B cell (primary cell): ENCODE measurements at regions not wholly inside any gene's neighbourhood (a gene's known extent, or its start where the extent isn't known, plus 50 kb on each side); places are given as distances from the start of the nearest gene placed in this dataset.

Experiments
- ATAC-seq: fragments of 200-7000 bp; cut with Tn5 transposase; one replicate; pipeline ENCODE4 v1.10.0; 2021; ENCODE audit warnings: low read depth, mild to moderate bottlenecking, moderate number of reproducible peaks, moderate library complexity
- CTCF ChIA-PET: fragments of 350-600 bp; sonication (Branson Sonifier 250); formaldehyde crosslinking; loops from one replicate; lab custom pipeline; 2021; ENCODE audit warnings: antibody characterized with exemption, inconsistent platforms; lab: Charles Lee
- POLR2A ChIA-PET: fragments of 350-600 bp; sonication (Branson Sonifier 250); formaldehyde crosslinking; loops from one replicate; lab custom pipeline; 2021; ENCODE audit warnings: antibody characterized with exemption; lab: Charles Lee
- DNase-seq: peaks from one replicate; pipeline ENCODE4 v3.0.0; 2013
- H2AFZ ChIP-seq: 2 replicates; pipeline ENCODE4 v1.6.1; 2012; ENCODE audit warnings: mild to moderate bottlenecking, low read depth, low read length; ENCODE audit not compliant: insufficient read depth, poor library complexity, severe bottlenecking
- H3K27ac ChIP-seq, 2 donors: 1 replicate in 1 of 2; 2 replicates in 1 of 2; pipeline ENCODE4 v1.5.1; 2012 to 2013; ENCODE audit warnings: low read length in 2 of 2, mild to moderate bottlenecking in 2 of 2, moderate library complexity in 1 of 2
- H3K27me3 ChIP-seq, 4 experiments: fragments of 200-600 bp in 1 of 4; sonication (generic) in 1 of 4; replicated peaks in 1 of 4; 1 replicate in 2 of 4; 2 replicates in 2 of 4; pipeline versions ENCODE4 v1.6.1 to v1.7.0; 2013 to 2016; ENCODE audit warnings: low read length in 3 of 4, mild to moderate bottlenecking in 2 of 4, mixed read lengths in 1 of 4, moderate library complexity in 1 of 4; ENCODE audit not compliant: insufficient read depth in 4 of 4, control insufficient read depth in 3 of 4; ENCODE audit errors: control extremely low read depth in 1 of 4
- H3K36me3 ChIP-seq, 2 experiments: replicated peaks in 1 of 2; 1 replicate in 1 of 2; 2 replicates in 1 of 2; pipeline versions ENCODE4 v1.6.1 to v1.7.1; 2013; ENCODE audit warnings: low read length in 1 of 2; ENCODE audit not compliant: insufficient read depth in 2 of 2, control insufficient read depth in 1 of 2; ENCODE audit errors: control extremely low read depth in 1 of 2, extremely low read depth in 1 of 2
- H3K4me1 ChIP-seq, 2 donors: fragments of 200-600 bp in 1 of 2; sonication (generic) in 1 of 2; 1 replicate in 1 of 2; 2 replicates in 1 of 2; pipeline versions ENCODE4 v1.5.1 to v1.6.1; 2013 to 2017; ENCODE audit warnings: low read length in 2 of 2; ENCODE audit not compliant: control insufficient read depth in 2 of 2, insufficient read depth in 2 of 2
- H3K4me2 ChIP-seq: replicated peaks from 2 replicates; pipeline ENCODE3; 2012; ENCODE audit warnings: mild to moderate bottlenecking, low read depth, low read length; ENCODE audit not compliant: poor library complexity, severe bottlenecking
- H3K4me3 ChIP-seq, 5 experiments: fragments of 200-600 bp in 1 of 5; sonication (generic) in 1 of 5; 1 replicate in 3 of 5; 2 replicates in 2 of 5; pipeline versions ENCODE4 v1.5.1 to v1.7.0; 2011 to 2016; ENCODE audit warnings: low read length in 4 of 5, mild to moderate bottlenecking in 4 of 5, low read depth in 2 of 5, control low read depth in 1 of 5, moderate library complexity in 1 of 5; ENCODE audit not compliant: insufficient read depth in 1 of 5; ENCODE audit errors: control extremely low read depth in 1 of 5, extremely low read depth in 1 of 5
- H3K79me2 ChIP-seq: fragments of 200-600 bp; sonication (generic); one replicate; pipeline ENCODE4 v1.6.0; 2016; ENCODE audit warnings: low read length; ENCODE audit not compliant: control insufficient read depth, insufficient read depth
- H3K9ac ChIP-seq: fragments of 200-600 bp; sonication (generic); 2 replicates; pipeline ENCODE4 v1.6.1; 2017; ENCODE audit warnings: mild to moderate bottlenecking, low read length, moderate library complexity
- H3K9me3 ChIP-seq, 3 donors: one replicate each; pipeline versions ENCODE4 v1.6.1 to v1.7.1; 2013; ENCODE audit warnings: low read length in 2 of 3; ENCODE audit not compliant: control insufficient read depth in 2 of 3, insufficient read depth in 1 of 3; ENCODE audit errors: control extremely low read depth in 1 of 3
- H4K20me1 ChIP-seq: 2 replicates; pipeline ENCODE4 v1.6.0; 2012; ENCODE audit warnings: mild to moderate bottlenecking, low read length; ENCODE audit not compliant: insufficient read depth, control insufficient read depth, poor library complexity, severe bottlenecking
- H3K27ac Mint-ChIP-seq: one replicate; pipeline ENCODE4 v1.8.0; 2021; ENCODE audit warnings: mixed read lengths
- H3K27me3 Mint-ChIP-seq: one replicate; pipeline ENCODE4 v1.8.0; 2021; ENCODE audit warnings: mixed read lengths
- H3K4me1 Mint-ChIP-seq: one replicate; pipeline ENCODE4 v1.8.0; 2021; ENCODE audit warnings: mixed read lengths
- H3K4me3 Mint-ChIP-seq: one replicate; pipeline ENCODE4 v1.8.0; 2021; ENCODE audit warnings: mixed read lengths
- H3K9me3 Mint-ChIP-seq: one replicate; pipeline ENCODE4 v1.8.0; 2022; ENCODE audit warnings: mixed read lengths; ENCODE audit not compliant: insufficient read depth
- CTCF ChIP-seq: fragments of 200-600 bp; IDR thresholded peaks from one replicate; pipeline ENCODE4 v1.8.0; 2022; ENCODE audit warnings: antibody characterized with exemption, mild to moderate bottlenecking
- EZH2 ChIP-seq: IDR thresholded peaks from 2 replicates; pipeline ENCODE4 v1.6.1; 2012; ENCODE audit warnings: borderline replicate concordance, low read depth, mild to moderate bottlenecking, moderate library complexity, low read length; ENCODE audit not compliant: insufficient read depth, poor library complexity, severe bottlenecking
- WGBS: methylation state at CpG from one replicate; pipeline ENCODE4 v1.1.5; 2013; ENCODE audit warnings: missing lambda C conversion rate; ENCODE audit not compliant: insufficient coverage; 5-methylcytosine and 5-hydroxymethylcytosine counted together
- intact Hi-C: fragments of 100-400 bp; cut with micrococcal nuclease; formaldehyde crosslinking; loops from one replicate; pipeline ENCODE4 v1.10.0; 2022

- intact Hi-C loops = no loop called here
- Histone ChIP-seq H3K9me3 (no peaks in the 10 kb centered on the region), H3K27me3 (no peaks in the 10 kb centered on the region), H2AFZ (no peak overlapping the region), H3K4me2 (no peak overlapping the region), H3K36me3 (no peaks in the 10 kb centered on the region), H3K27ac (no peak overlapping the region), H4K20me1 (no peaks in the 10 kb centered on the region), H3K4me1 (peaks cover 3 to 10% of the 10 kb centered on the region in 2 donors), H3K79me2 (no peaks in the 10 kb centered on the region), H3K9ac (no peak overlapping the region), H3K4me3 (no peak overlapping the region)
- ChIA-PET CTCF (no interaction called here), POLR2A (no interaction called here)
- TF ChIP-seq CTCF (no peak), EZH2 (no peak)
- H3K27ac Mint-ChIP-seq = no peak overlapping the region
- no peaks in the 10 kb centered on the region for H3K27me3 Mint-ChIP-seq
- peaks cover 12% of the 10 kb centered on the region for H3K4me1 Mint-ChIP-seq
- ATAC-seq = no peak
- H3K9me3 Mint-ChIP-seq = no peaks in the 10 kb centered on the region
- no peak overlapping the region for H3K4me3 Mint-ChIP-seq
- 100% methylated on average over 1 of the region's 2 CpGs for WGBS
- DNase-seq = no peak
Observed at GRCh38 chr5:54709096-54709495, 191.5 kb downstream of the SNX18 start.

DNA sequence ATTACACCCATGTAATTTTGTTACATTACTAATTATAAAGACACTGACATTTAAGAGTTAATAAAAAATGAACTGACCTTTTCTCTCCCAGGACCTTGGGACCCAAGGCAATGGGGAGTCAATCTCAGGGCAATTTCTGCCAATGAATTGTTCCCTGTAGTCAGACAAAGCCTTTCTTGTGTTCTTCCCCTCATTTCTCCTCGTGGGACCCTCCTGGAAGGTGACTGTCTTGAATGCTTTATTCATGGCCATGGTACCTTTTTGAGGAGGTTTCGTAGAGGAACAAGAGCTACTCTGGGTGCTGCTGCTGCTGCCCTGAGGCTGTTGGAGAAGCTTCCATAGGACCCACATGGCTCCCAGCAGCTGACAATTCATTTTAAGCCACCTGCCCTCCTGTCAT is 190.3 kb downstream of the SNX18 start:
- Mint-ChIP-seq H3K9me3 (no peaks in the 10 kb centered on the region), H3K27me3 (no peaks in the 10 kb centered on the region), H3K27ac (no peak overlapping the region), H3K4me3 (no peak overlapping the region), H3K4me1 (peaks cover 22% of the 10 kb centered on the region)
- TF ChIP-seq EZH2 (no peak), CTCF (no peak)
- Histone ChIP-seq H2AFZ (no peak overlapping the region), H3K4me2 (no peak overlapping the region), H3K79me2 (no peaks in the 10 kb centered on the region), H3K27me3 (no peaks in the 10 kb centered on the region), H3K27ac (no peak overlapping the region), H4K20me1 (no peaks in the 10 kb centered on the region), H3K4me3 (no peak overlapping the region), H3K9me3 (no peaks in the 10 kb centered on the region), H3K4me1 (peaks cover 10 to 18% of the 10 kb centered on the region in 2 donors), H3K36me3 (no peaks in the 10 kb centered on the region), H3K9ac (no peak overlapping the region)
- no peak for ATAC-seq
- DNase-seq = no peak
- ChIA-PET CTCF (no interaction called here), POLR2A (no interaction called here)
- intact Hi-C loops = no loop called here
- 68% methylated on average over 2 of the region's 2 CpGs for WGBS
